ENCODE measurements at regions not wholly inside any gene's neighbourhood (a gene's known extent, or its start where the extent isn't known, plus 50 kb on each side); places are given as distances from the start of the nearest gene placed in this dataset.

DNA sequence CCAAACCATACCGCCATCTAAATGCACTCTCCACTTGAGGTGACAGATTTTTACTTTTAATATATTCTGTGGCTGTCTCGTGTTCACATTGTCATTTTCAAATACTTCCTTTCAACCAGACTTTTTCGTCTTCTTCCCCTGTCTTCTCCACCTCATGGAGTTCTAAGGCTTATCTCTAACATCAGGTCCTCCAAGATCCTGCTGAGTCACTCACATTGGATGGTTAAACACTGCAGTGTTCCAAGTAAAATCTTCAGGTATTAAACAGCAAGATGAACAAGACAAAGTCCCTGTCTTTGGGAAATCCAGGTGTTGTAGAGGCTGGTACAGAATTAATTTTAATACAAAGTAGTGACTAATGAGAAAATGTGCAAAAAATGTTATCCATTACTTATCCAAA lies 330.2 kb upstream of the KIF2B start (continued):
- TF ChIP-seq, protein P1, sequence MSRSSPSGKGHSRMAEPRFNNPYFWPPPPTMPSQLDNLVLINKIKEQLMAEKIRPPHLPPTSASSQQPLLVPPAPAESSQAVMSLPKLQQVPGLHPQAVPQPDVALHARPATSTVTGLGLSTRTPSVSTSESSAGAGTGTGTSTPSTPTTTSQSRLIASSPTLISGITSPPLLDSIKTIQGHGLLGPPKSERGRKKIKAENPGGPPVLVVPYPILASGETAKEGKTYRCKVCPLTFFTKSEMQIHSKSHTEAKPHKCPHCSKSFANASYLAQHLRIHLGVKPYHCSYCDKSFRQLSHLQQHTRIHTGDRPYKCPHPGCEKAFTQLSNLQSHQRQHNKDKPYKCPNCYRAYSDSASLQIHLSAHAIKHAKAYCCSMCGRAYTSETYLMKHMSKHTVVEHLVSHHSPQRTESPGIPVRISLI (tag by site-specific recombination; IDR thresholded peaks at IDR 0.05): no peak
- no peak for TF ChIP-seq ZNF548 (tag by site-specific recombination; IDR thresholded peaks at IDR 0.05)

GRCh38 chr17:53490447-53490968 lies 332.2 kb upstream of the KIF2B start:
- Histone ChIP-seq H3K4me3 (ENCODE audit: low read depth, low read length) (no peak overlapping the region), H3K36me3 (ENCODE audit: control insufficient read depth in 2 of 2, insufficient read depth in 1 of 2, low read length in 2 of 2) (no peaks in the 10 kb centered on the region), H3K4me1 (ENCODE audit: control insufficient read depth, insufficient read depth, low read length) (no peaks in the 10 kb centered on the region), H3K27ac (ENCODE audit: extremely low read depth, low read depth, low read length) (no peak overlapping the region), H3K9me3 (ENCODE audit: control insufficient read depth, insufficient read depth, low read depth, low read length) (no peaks in the 10 kb centered on the region)
- CTCF ChIA-PET: no interaction called here
- POLR2A ChIA-PET: no interaction called here
- TF ChIP-seq ZNF391 (tag by site-specific recombination; IDR thresholded peaks at IDR 0.05; ENCODE audit: borderline replicate concordance, low read depth): no peak
- no peak for TF ChIP-seq ZNF23 (tag by site-specific recombination; IDR thresholded peaks at IDR 0.05; ENCODE audit: borderline replicate concordance)
- TF ChIP-seq ZNF37A (tag by site-specific recombination; IDR thresholded peaks at IDR 0.05): no peak
- TF ChIP-seq ZNF670 (tag by site-specific recombination; IDR thresholded peaks at IDR 0.05; ENCODE audit: low read depth): no peak
- TF ChIP-seq ZNF521 (tag by site-specific recombination; IDR thresholded peaks at IDR 0.05): no peak
- no peak for TF ChIP-seq KLF1 (tag by site-specific recombination; IDR thresholded peaks at IDR 0.05)
- TF ChIP-seq KLF8 (tag by site-specific recombination; IDR thresholded peaks at IDR 0.05): no peak
- no peak for TF ChIP-seq ZNF155 (tag by site-specific recombination; IDR thresholded peaks at IDR 0.05)
- TF ChIP-seq ZNF239 (tag by site-specific recombination; IDR thresholded peaks at IDR 0.05): no peak
- TF ChIP-seq ZNF660 (tag by site-specific recombination; IDR thresholded peaks at IDR 0.05): no peak
- TF ChIP-seq, protein P2, sequence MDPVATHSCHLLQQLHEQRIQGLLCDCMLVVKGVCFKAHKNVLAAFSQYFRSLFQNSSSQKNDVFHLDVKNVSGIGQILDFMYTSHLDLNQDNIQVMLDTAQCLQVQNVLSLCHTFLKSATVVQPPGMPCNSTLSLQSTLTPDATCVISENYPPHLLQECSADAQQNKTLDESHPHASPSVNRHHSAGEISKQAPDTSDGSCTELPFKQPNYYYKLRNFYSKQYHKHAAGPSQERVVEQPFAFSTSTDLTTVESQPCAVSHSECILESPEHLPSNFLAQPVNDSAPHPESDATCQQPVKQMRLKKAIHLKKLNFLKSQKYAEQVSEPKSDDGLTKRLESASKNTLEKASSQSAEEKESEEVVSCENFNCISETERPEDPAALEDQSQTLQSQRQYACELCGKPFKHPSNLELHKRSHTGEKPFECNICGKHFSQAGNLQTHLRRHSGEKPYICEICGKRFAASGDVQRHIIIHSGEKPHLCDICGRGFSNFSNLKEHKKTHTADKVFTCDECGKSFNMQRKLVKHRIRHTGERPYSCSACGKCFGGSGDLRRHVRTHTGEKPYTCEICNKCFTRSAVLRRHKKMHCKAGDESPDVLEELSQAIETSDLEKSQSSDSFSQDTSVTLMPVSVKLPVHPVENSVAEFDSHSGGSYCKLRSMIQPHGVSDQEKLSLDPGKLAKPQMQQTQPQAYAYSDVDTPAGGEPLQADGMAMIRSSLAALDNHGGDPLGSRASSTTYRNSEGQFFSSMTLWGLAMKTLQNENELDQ (tag by site-specific recombination; IDR thresholded peaks at IDR 0.05; ENCODE audit: low read depth): no peak
- TF ChIP-seq, protein P3, sequence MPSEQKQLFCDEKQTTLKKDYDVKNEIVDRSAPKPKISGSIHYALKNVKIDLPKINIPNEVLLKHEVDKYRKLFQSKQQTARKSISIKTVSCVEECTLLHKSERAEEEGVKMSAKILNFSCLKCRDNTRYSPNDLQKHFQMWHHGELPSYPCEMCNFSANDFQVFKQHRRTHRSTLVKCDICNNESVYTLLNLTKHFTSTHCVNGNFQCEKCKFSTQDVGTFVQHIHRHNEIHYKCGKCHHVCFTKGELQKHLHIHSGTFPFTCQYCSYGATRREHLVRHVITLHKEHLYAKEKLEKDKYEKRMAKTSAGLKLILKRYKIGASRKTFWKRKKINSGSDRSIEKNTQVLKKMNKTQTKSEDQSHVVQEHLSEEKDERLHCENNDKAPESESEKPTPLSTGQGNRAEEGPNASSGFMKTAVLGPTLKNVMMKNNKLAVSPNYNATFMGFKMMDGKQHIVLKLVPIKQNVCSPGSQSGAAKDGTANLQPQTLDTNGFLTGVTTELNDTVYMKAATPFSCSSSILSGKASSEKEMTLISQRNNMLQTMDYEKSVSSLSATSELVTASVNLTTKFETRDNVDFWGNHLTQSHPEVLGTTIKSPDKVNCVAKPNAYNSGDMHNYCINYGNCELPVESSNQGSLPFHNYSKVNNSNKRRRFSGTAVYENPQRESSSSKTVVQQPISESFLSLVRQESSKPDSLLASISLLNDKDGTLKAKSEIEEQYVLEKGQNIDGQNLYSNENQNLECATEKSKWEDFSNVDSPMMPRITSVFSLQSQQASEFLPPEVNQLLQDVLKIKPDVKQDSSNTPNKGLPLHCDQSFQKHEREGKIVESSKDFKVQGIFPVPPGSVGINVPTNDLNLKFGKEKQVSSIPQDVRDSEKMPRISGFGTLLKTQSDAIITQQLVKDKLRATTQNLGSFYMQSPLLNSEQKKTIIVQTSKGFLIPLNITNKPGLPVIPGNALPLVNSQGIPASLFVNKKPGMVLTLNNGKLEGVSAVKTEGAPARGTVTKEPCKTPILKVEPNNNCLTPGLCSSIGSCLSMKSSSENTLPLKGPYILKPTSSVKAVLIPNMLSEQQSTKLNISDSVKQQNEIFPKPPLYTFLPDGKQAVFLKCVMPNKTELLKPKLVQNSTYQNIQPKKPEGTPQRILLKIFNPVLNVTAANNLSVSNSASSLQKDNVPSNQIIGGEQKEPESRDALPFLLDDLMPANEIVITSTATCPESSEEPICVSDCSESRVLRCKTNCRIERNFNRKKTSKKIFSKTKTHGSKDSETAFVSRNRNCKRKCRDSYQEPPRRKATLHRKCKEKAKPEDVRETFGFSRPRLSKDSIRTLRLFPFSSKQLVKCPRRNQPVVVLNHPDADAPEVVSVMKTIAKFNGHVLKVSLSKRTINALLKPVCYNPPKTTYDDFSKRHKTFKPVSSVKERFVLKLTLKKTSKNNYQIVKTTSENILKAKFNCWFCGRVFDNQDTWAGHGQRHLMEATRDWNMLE (tag by site-specific recombination; conservative IDR thresholded peaks at IDR 0.05; ENCODE audit: low read depth): no peak
- TF ChIP-seq ZNF16 (tag by site-specific recombination; IDR thresholded peaks at IDR 0.05; ENCODE audit: low read depth): no peak
- no peak for TF ChIP-seq ZBTB11 (tag by site-specific recombination; conservative IDR thresholded peaks at IDR 0.05; ENCODE audit: low read depth)
